Hepatocyte (in vitro differentiated cells): ENCODE measurements at regions not wholly inside any gene's neighbourhood (a gene's known extent, or its start where the extent isn't known, plus 50 kb on each side); places are given as distances from the start of the nearest gene placed in this dataset.

Experiments used
- CTCF ChIP-seq: fragments of 200-600 bp; sonication (generic); IDR thresholded peaks from 2 replicates; pipeline ENCODE4 v1.5.1; 2016; ENCODE audit warnings: antibody characterized with exemption, mild to moderate bottlenecking; ENCODE audit not compliant: poor library complexity
- EZH2 ChIP-seq: fragments of 200-600 bp; sonication (generic); IDR thresholded peaks from 2 replicates; pipeline ENCODE4 v1.6.1; 2016; ENCODE audit warnings: antibody characterized with exemption, mild to moderate bottlenecking, borderline replicate concordance
- EZH2phosphoT487 ChIP-seq: fragments of 200-600 bp; sonication (generic); IDR thresholded peaks from one replicate; pipeline ENCODE4 v1.6.1; 2018; ENCODE audit warnings: antibody characterized with exemption, mild to moderate bottlenecking, low read depth, moderate library complexity; ENCODE audit not compliant: unreplicated experiment, severe bottlenecking

GRCh38 chr4:125641611-125642010 is 326.9 kb downstream of the FAT4 start:
- no peak for TF ChIP-seq CTCF
- no peak for TF ChIP-seq EZH2
- no peak for TF ChIP-seq EZH2phosphoT487
